Stomach (tissue), 8 donors: ENCODE measurements at regions not wholly inside any gene's neighbourhood (a gene's known extent, or its start where the extent isn't known, plus 50 kb on each side); places are given as distances from the start of the nearest gene placed in this dataset.

Experiments
- DNase-seq, 2 donors: peaks; one replicate each; pipeline versions ENCODE4 v3.0.0 to v3.0.0-alpha.2; 2013 to 2019
- H3K27ac ChIP-seq, 5 donors: fragments of 200-600 bp in 4 of 5; sonication (generic) in 4 of 5; one replicate each; pipeline ENCODE4 v1.5.1; 2013 to 2019; ENCODE audit warnings: mild to moderate bottlenecking in 1 of 5, moderate library complexity in 1 of 5
- H3K27me3 ChIP-seq, 3 donors: fragments of 200-600 bp; sonication (generic); one replicate each; pipeline ENCODE4 v1.5.1; 2017 to 2019; ENCODE audit warnings: mixed run types in 1 of 3
- H3K36me3 ChIP-seq, 4 donors: fragments of 200-600 bp; sonication (generic); 1 replicate in 3 of 4; 2 replicates in 1 of 4; pipeline ENCODE4 v1.5.1; 2016 to 2019
- H3K4me1 ChIP-seq, 4 donors: fragments of 200-600 bp; sonication (generic); one replicate each; pipeline ENCODE4 v1.5.1; 2016 to 2019
- H3K4me3 ChIP-seq, 4 donors: fragments of 200-600 bp; sonication (generic) in 3 of 4; one replicate each; pipeline ENCODE4 v1.5.1; 2016 to 2019; ENCODE audit warnings: mild to moderate bottlenecking in 1 of 4
- H3K9me3 ChIP-seq, 4 donors: fragments of 200-600 bp; sonication (generic); one replicate each; pipeline ENCODE4 v1.5.1; 2016 to 2019
- EP300 ChIP-seq: sonication (generic); formaldehyde crosslinking; IDR thresholded peaks from one replicate; pipeline ENCODE4 v1.6.1; 2017; ENCODE audit warnings: antibody characterized with exemption
- POLR2A ChIP-seq, 4 donors: fragments of 450-650 bp; IDR thresholded peaks; one replicate each; pipeline ENCODE4 v1.6.1; 2016; ENCODE audit warnings: antibody characterized with exemption in 4 of 4, control low read depth in 2 of 4, mild to moderate bottlenecking in 1 of 4, moderate library complexity in 1 of 4
- POLR2AphosphoS5 ChIP-seq, 3 donors: sonication (generic); formaldehyde crosslinking; IDR thresholded peaks; one replicate each; pipeline ENCODE4 v1.6.1; 2016; ENCODE audit warnings: antibody characterized with exemption in 3 of 3
- WGBS, 5 donors: extraction: QIAGEN DNeasy Blood & Tissue Kit in 3 of 5; methylation state at CpG; one replicate each; pipeline versions ENCODE4 v1.1.5 to v1.1.7; 2013 to 2018; 5-methylcytosine and 5-hydroxymethylcytosine counted together
- intact Hi-C: fragments of 100-400 bp; cut with DNase I; formaldehyde crosslinking; loops from one replicate; pipeline ENCODE4 v1.15.1; 2023; ENCODE audit warnings: low total_unique reads
- TF ChIP-seq, protein P1 (sequence below), 7 experiments: fragments of 450-650 bp in 4 of 7; fragments of 200-600 bp in 3 of 7; sonication (generic) in 3 of 7; IDR thresholded peaks; one replicate each; pipeline ENCODE4 v1.5.1; 2016 to 2019; ENCODE audit warnings: antibody characterized with exemption in 7 of 7, control low read depth in 2 of 7, mild to moderate bottlenecking in 1 of 7
- donor health status: healthy with polysubstance abuse.
- donor health status: Bipolar disorder and iron deficiency.
- donor health status: healthy.

DNA sequence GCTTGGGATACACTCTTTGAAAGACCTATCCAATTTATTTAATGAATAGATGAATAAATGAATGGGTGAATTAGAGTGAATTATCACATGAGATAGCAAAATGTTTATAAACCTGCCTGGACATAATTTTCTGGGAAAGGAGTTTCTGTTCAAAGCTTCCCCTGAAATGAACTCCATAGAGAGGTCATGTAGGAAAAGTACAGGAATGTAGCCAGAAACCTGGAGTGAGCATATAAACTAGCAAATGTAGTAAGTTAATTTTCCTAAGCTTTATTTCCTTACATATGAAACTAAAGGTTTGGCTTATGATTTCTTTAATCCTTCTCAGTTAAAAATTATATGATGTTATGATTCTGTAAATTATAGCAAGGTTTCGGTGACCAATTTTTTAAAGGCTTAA is 380.3 kb upstream of the RSPO3 start:
- intact Hi-C loops: no loop called here
- Histone ChIP-seq H3K27ac (no peak overlapping the region), H3K4me1 (no peaks in the 10 kb centered on the region), H3K36me3 (no peaks in the 10 kb centered on the region), H3K4me3 (no peak overlapping the region), H3K27me3 (no peaks in the 10 kb centered on the region), H3K9me3 (no peaks in the 10 kb centered on the region)
- 75 to 93% (median 88%) methylated on average over 1 of the region's 1 CpG for WGBS, 5 donors
- TF ChIP-seq POLR2AphosphoS5 (IDR thresholded peaks at IDR 0.05) (no peak), POLR2A (IDR thresholded peaks at IDR 0.05) (no peak), EP300 (no peak)
- TF ChIP-seq, protein P1, sequence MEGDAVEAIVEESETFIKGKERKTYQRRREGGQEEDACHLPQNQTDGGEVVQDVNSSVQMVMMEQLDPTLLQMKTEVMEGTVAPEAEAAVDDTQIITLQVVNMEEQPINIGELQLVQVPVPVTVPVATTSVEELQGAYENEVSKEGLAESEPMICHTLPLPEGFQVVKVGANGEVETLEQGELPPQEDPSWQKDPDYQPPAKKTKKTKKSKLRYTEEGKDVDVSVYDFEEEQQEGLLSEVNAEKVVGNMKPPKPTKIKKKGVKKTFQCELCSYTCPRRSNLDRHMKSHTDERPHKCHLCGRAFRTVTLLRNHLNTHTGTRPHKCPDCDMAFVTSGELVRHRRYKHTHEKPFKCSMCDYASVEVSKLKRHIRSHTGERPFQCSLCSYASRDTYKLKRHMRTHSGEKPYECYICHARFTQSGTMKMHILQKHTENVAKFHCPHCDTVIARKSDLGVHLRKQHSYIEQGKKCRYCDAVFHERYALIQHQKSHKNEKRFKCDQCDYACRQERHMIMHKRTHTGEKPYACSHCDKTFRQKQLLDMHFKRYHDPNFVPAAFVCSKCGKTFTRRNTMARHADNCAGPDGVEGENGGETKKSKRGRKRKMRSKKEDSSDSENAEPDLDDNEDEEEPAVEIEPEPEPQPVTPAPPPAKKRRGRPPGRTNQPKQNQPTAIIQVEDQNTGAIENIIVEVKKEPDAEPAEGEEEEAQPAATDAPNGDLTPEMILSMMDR (IDR thresholded peaks at IDR 0.05): no peak
- DNase-seq: no peak

DNA sequence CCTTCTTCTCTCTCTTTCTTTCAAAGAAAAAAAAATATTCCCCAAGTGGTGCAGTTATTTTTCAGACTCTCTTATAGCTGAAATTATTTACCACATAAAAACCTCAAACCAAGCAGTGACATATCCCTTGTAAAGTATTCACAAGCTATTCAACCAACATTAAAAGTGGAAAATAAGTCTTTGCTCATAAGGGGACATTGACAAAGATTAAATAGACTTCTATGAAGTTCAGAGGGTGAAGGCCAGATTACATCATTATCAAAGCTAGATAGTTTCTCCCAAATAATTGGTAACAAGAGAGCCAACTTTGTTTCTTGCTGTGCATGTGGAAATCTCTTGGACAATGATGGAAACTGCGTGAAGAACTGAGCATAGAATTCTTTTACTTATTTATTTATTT is 379.8 kb upstream of the RSPO3 start:
- no peaks in the 10 kb centered on the region for H3K27me3 ChIP-seq
- no peaks in the 10 kb centered on the region for H3K4me1 ChIP-seq
- no peak overlapping the region for H3K27ac ChIP-seq
- intact Hi-C loops: no loop called here
- H3K36me3 ChIP-seq: no peaks in the 10 kb centered on the region
- WGBS, 5 donors: 65 to 86% (median 83%) methylated on average over 1 of the region's 1 CpG
- no peak overlapping the region for H3K4me3 ChIP-seq
- H3K9me3 ChIP-seq: no peaks in the 10 kb centered on the region
- no peak for TF ChIP-seq POLR2A (IDR thresholded peaks at IDR 0.05)
- no peak for TF ChIP-seq POLR2AphosphoS5 (IDR thresholded peaks at IDR 0.05)
- TF ChIP-seq EP300: no peak
- TF ChIP-seq, protein P1 (IDR thresholded peaks at IDR 0.05): no peak
- DNase-seq: peak in 1 of 2 donors; percentile 20

DNA sequence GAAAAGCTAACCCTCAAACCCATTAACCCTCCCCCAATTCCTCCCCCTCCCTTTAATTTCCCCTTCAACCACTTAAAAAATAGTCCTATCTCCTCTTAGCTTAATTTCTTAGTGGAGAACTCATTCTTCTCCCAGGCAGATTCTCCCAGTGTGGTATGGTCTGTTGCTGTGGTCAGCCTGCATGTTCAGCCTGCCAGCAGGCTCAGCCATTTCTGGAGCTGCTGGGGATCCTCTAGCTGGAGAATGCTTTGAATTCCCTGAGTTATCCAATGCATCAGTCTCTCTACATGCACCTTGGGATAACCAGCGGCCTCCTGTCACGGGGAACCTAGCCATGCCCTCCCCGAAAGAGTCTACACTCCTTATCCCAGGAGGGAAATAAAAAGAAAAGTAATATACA is 375.4 kb upstream of the RSPO3 start:
- H3K27me3 ChIP-seq: no peaks in the 10 kb centered on the region
- intact Hi-C loops: no loop called here
- no peak for DNase-seq
- no peak overlapping the region for H3K27ac ChIP-seq
- WGBS, 5 donors: 67 to 93% (median 89%) methylated on average over 3 of the region's 3 CpGs
- no peaks in the 10 kb centered on the region for H3K9me3 ChIP-seq
- TF ChIP-seq, protein P1 (IDR thresholded peaks at IDR 0.05): no peak
- TF ChIP-seq POLR2A (IDR thresholded peaks at IDR 0.05) (no peak), POLR2AphosphoS5 (IDR thresholded peaks at IDR 0.05) (no peak), EP300 (no peak)
- H3K4me3 ChIP-seq: no peak overlapping the region
- H3K36me3 ChIP-seq: no peaks in the 10 kb centered on the region
- no peaks in the 10 kb centered on the region for H3K4me1 ChIP-seq

DNA sequence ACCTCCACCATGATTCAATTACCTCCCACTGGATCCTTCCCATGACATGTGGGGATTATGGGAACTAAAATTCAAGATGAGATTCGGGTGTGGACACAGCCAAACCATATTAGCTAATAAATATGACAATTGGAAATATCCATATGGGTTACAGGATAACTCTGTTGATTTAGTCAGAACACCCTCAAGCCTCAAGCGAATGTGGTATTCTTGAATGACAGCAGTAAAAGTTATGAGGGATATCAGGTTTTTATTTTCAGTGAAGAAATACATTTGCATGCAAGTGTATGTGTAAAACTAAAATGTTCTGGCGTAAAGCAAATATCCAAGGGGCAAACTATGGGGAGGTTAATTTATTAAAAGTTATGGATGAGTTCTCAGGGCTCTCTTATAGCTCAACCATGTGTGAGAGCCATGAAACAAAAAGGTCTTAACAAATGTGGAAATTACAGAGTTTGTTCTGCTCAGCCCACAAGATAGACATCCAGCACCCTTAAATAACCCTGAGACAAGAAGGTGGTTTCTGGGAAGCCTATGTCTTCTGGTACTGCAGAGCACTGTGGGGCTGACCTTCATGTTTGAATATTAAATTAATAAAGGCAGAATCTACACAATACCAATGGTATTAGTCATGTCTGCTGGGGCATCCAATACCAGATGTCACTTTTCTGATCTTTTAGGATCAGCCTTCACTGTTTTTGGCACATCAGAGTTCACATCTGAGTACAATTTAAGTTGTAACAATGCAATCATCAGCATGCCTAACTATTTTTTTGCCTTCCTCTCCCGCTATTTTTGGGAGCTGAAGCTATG is 370.5 kb upstream of the RSPO3 start:
- TF ChIP-seq, protein P1 (IDR thresholded peaks at IDR 0.05): no peak
- no peak for TF ChIP-seq EP300
- no peak for TF ChIP-seq POLR2AphosphoS5 (IDR thresholded peaks at IDR 0.05)
- TF ChIP-seq POLR2A (IDR thresholded peaks at IDR 0.05): no peak
- H3K27me3 ChIP-seq: no peaks in the 10 kb centered on the region
- no peaks in the 10 kb centered on the region for H3K36me3 ChIP-seq
- no peak overlapping the region for H3K27ac ChIP-seq
- intact Hi-C loops: no loop called here
- 68 to 76% (median 75%) methylated on average over 4 of the region's 4 CpGs for WGBS, 5 donors
- DNase-seq: no peak
- no peak overlapping the region for H3K4me3 ChIP-seq
- H3K9me3 ChIP-seq: peaks cover 0 to 8% (median 1%) of the 10 kb centered on the region in 4 donors
- H3K4me1 ChIP-seq: no peaks in the 10 kb centered on the region
